NCI-H82 treated with DMSO at 0.1 percent for 48 hours (cell line): ENCODE measurements at regions not wholly inside any gene's neighbourhood (a gene's known extent, or its start where the extent isn't known, plus 50 kb on each side); places are given as distances from the start of the nearest gene placed in this dataset.

Experiments
- DNase-seq: peaks from one replicate; lab custom pipeline; 2025; ENCODE audit not compliant: unreplicated experiment; lab: John Stamatoyannopoulos, UW

DNA sequence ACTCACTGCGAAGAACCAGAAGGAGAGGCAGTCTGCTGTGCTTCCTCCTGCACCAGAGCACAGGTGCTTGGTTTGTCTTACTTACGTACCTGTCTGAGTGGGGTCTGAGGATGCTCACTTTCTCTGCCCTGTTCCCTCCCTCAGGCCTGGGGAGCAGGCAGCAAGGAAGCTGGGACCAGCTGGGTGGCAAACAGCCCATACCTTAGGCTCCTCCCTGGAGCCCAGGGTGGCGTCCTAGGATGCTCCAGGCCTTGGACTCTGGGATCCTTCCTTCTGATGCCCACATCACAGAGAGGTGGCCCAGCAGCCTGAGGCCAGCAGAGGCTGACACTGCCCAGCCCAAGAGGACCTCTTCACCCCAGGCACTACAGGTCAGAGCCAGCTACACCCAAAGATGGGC, 593.2 kb downstream of the BRD1 start:
- no peak for DNase-seq

- no peak for DNase-seq
Observed at GRCh38 chr22:49233507-49234100, 594.1 kb downstream of the BRD1 start.

DNA sequence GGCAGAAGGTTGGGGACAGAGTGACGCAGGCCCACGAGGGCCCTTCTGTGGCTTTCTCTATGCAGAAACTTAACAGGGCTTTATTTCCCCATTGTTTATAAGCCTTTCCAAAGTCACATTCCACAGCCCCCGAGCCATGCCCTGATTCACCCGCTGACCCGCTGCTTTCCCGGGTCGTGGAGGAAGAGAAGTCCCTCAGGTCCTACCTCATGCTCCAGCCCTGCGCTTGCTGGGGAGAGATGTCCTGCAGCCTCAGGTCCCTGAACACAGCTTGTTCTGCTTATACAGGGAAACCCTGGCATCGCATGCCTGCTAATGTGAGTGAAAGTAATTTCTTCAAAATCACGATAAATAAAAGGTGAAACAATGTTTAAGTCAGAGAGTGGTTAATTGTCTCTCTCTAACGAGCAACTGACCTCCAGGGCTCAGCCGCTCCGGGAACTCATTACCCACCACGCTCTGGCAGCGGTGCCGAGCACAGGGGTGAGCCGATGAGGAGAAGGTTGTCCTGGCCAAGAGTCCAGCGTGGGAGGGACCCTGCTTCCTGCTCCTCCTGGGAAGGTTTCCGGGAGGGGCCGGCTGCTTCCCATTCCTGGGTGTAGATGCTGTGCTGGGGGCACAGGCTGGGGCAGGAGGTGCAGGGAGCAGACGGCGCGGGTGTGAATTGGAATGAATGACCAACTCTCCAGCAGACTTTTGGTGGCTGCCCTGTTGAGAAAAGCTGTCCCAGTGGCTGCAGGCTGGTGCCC, 595.2 kb downstream of the BRD1 start:
- DNase-seq: no peak

DNA sequence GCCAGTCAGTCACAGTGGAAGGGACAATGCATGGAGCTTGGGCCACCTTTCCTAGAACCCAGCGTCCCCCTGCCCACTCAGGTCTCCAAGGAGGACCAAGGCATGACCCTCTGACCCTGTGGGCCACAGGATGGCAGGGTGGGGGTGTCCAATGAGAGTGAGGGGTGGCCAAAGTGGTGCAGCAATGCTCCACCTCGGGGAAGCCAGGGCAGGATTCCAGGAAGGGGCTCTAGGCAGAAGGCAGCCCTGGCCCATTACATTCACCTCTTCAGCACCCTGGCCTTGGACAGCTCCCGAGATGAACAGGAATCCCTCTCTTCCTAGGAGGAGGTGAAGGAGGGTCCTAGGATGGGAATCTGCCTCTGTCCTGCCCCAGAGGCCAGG, 597.5 kb downstream of the BRD1 start:
- DNase-seq: no peak

DNA sequence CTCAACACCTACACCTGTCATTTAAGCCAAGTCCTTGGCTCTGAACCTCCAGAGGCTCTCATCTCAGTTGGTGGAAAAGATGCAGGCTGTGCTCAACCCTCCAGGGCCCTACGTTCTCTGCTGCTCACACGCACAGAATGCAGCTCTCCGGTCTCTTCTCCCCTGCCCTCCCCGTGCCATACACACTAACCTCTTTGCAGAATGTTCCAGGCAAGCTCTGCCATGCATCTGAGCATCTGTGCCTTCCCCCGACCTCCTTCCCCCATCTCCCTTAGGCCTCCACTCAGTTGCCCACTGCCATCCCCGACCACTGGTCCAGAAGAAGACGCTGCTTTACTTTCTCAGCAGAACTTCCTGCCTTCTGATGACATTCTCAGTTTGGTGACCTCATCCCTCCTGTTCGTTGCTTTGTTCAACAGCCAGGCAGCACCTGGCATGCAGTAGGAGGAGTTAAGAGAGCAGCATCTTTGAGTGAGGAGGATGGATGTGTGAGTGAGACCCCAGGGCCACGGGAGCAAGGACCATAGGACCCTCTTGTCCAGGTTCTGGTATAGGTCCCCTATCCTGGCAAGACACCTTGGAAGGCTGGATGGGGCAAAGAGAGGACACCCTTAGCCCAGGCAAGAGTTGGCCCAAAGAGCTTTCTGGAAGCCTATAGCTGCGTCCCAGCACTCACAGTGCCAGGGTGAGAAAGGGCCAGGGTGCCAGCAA, 598.0 kb downstream of the BRD1 start:
- no peak for DNase-seq

DNA sequence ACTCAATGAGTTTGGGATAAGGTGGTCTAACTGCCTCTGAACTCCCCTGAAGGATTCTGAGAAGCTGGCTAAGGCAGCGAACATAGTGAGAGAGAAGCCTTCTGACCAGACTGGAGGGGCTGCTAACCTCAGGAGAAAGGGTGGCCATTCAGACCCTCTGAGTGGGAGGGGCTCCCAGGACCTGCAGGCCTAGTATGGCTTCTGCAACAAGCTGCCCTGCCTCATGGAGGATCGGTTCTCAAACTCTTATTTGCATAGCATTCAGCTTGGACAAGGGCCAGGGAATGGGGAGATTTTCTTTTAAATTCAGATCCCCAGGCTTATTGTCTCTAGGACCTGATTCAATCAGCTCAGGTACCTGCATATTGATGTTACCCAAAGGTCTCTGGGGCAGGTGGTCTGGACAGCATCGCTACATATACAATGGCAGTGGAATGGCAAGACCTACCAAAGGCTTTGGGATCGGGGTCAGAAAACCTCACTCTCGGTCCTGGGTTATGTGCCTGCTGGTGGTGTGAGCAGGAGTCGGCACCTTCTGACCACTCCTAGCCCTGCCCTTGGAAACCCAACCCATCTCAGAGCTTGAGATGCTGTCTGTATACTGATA, 599.1 kb downstream of the BRD1 start:
- DNase-seq: no peak

GRCh38 chr22:49227670-49228069, 600.0 kb downstream of the BRD1 start:
- no peak for DNase-seq

DNA sequence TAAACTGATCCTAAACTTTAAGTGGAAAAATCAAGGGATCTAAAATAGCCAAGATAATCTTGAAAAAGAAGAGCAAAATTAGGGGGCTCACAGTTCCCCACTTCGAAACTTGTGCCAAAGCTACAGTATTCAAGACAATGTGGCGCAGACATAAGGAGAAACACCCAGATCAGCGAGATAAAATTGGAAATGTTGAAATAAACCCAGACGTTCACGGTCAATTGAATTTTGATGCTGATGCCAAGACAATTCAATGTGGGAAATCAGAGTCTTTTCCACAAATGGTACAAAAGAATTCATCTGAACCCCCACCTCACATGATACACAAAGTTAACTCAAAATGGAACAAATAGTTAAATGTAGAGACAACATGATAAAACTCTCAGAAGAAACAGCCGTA, 601.6 kb downstream of the BRD1 start:
- no peak for DNase-seq

GRCh38 chr22:49224243-49224642, 603.4 kb downstream of the BRD1 start:
- DNase-seq: no peak

GRCh38 chr22:49218142-49218541, 609.5 kb downstream of the BRD1 start:
- DNase-seq: no peak

- no peak for DNase-seq
Observed at GRCh38 chr22:49216579-49216978, 611.1 kb downstream of the BRD1 start.

DNA sequence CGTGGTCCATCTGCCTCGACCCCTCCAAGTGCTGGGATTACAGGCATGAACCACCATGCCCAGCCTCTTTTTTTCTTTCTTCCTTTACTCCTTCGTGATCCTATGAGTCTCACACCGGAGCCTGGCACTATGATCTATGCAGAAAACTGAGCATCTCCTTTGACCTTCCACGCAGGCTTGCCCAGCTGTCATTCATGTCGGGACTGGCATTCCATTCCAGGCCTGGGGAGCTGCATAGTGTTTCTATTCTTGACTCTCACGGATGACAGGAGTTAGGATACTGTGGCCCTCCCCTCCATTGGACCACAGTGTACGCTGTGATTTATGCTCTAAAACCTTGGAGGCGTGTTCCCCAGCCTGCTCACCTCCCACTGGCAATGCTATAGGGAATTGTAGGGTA, 611.8 kb downstream of the BRD1 start:
- DNase-seq: no peak

GRCh38 chr22:49214976-49215375, 612.7 kb downstream of the BRD1 start:
- DNase-seq: no peak

DNA sequence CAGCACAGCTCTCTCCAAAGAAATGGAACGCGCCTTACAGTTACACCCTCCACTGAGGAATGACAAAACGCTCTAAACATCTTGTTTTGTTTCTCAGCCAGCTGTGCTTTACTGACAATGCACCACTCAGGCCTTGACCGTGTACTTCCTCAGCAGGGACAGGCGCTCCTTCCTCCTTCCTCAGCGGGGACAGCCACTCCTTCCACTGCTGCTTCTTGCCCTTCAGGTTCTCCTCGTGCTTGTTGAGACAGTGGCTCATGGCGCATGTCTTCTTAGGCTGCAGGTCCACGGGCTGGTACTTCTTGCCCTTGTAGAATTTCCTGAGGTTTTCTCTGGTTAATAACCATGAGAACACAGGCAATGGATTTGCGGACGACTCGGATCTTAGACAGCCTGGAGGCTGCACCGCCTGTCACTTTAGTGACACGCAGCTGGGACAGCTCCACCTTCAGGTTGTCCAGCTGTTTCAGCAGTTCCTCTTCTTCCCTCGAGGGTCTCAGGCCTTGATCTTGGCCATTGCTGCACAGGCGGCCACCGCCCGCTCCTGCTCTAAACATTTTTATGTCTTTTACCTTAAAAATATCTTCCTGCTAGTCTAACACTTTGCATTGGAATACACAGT, 613.8 kb downstream of the BRD1 start:
- no peak for DNase-seq

DNA sequence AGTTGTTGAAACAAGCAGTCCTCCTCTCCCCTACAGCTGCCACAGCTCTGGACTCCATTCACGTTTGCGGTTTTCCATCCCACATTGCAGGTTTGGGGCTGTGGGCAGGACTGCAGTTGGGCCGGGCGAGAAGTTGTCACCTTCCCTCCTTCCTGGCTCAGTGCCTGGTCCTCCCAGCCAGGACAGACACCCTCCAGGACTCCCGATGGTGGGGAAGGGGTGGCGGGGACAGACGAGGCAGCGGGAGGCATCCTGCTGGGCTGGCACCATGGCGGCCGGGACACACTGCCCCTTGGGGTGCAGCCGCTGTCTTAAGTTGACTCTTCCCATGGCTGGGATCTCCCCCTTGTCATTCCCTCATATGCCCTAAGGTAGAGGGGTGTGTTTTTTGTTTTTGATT, 615.2 kb downstream of the BRD1 start:
- no peak for DNase-seq

DNA sequence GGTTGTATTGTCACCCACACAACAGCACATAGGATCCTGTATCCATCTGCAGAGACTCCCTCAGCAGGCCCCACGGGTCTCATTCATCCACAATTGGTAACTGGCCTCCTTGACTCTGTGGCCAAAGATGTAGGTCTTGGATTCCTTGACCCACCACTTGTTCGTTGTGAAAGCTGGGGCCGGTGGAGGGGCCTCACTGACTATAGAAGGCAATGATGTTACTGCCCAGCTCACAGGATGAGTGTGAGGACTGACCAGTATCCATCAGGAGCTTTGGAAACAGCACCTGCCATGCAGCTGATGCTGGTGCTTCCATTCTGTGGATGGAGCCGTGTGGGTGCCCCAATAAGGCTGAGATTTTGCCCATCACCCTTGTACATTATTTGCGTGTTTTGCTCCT, 615.7 kb downstream of the BRD1 start:
- no peak for DNase-seq

GRCh38 chr22:49211176-49211575, 616.5 kb downstream of the BRD1 start:
- no peak for DNase-seq

GRCh38 chr22:49210606-49211005, 617.1 kb downstream of the BRD1 start:
- no peak for DNase-seq

DNA sequence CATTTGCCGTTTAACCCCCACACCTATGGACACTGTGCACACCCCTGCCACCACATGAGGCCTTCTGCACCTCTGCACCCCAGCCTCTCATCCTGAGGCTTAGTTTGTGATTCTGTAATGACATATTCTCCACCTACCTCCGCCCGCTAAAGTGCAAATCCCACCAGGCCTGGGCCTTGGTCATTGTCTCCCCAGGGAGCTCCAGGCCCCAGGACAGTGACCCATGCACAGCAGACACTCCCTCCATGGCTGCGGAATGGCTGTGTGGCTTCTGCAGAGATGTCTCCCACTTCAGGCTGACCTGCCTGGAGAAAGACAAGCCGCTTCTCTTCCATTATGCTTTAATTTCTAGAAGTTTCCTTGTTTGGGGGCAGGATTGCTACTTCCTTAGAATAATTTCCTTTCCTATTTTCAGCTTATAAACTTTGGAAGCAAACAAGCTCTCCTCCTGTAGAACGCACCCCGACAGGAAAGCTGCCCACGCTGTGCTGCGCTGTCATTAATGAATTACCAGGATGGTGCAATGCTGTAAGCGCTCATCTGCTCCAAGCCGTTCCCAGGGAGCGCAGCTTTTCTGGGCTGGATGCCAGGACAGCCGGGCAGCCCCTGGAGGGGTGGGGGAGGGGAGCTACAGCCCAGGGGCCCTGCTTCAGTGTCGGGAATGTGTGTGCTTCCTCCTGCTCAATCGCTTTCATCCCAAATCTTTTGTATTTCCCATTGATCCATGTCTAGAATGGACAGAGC, 618.0 kb downstream of the BRD1 start:
- no peak for DNase-seq

GRCh38 chr22:49208768-49209252, 618.9 kb downstream of the BRD1 start:
- no peak for DNase-seq

DNA sequence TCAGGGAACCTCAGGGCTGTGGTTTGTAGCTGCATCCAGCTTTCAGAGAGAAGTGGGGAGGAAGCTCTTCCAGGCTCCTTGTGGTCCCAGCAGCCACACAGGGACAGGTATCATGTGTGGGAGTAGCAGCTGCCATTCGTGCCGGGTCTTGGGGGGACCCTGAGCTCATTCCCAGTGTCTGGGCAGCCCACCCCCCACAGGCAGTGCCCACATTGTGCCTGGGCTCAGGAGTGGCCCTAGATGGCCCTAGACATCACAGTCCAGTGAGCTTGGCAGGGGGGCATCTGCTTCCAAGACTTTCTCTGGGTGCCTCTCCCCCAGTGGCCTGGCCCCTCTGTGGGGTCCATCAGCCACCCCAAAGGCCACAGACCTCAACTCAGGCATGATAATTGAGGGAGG, 619.7 kb downstream of the BRD1 start:
- no peak for DNase-seq
